ENCODE measurements at regions not wholly inside any gene's neighbourhood (a gene's known extent, or its start where the extent isn't known, plus 50 kb on each side); places are given as distances from the start of the nearest gene placed in this dataset.

- H3K36me3 ChIP-seq (ENCODE audit: control insufficient read depth, low read length): no peaks in the 10 kb centered on the region
- no peaks in the 10 kb centered on the region for H3K27me3 ChIP-seq (ENCODE audit: control insufficient read depth, low read length)
- no peaks in the 10 kb centered on the region for H4K20me1 ChIP-seq (ENCODE audit: control insufficient read depth, insufficient read depth, low read depth, low read length)
- no peaks in the 10 kb centered on the region for H3K79me2 ChIP-seq (ENCODE audit: control insufficient read depth, low read length)
- no peaks in the 10 kb centered on the region for H3K4me1 ChIP-seq (ENCODE audit: control insufficient read depth, low read length)
- H3K27ac ChIP-seq (ENCODE audit: low read depth, low read length): no peak overlapping the region
- no peaks in the 10 kb centered on the region for H3K9me3 ChIP-seq (ENCODE audit: control insufficient read depth, insufficient read depth, low read length)
- H3K4me3 ChIP-seq (ENCODE audit: low read length): no peak overlapping the region
- H3K9me2 ChIP-seq (replicated peaks; ENCODE audit: control insufficient read depth, low read length): no peaks in the 10 kb centered on the region
- H3K4me2 ChIP-seq (ENCODE audit: low read length): no peak overlapping the region
- no peaks in the 10 kb centered on the region for H3F3A ChIP-seq (ENCODE audit: control insufficient read depth, insufficient read depth)
- no peak for TF ChIP-seq EZH2phosphoT487 (IDR thresholded peaks at IDR 0.05; ENCODE audit: borderline replicate concordance, low read length)
- TF ChIP-seq CTCF (IDR thresholded peaks at IDR 0.05; ENCODE audit: low read depth, low read length, poor library complexity, severe bottlenecking): no peak
These were observed 138.8 kb downstream of the GABRG1 start for GRCh38 chr4:45985038-45985437.

GRCh38 chr4:45971108-45971507 is 152.7 kb downstream of the GABRG1 start:
- H3K27ac ChIP-seq (ENCODE audit: low read depth, low read length): no peak overlapping the region
- H3K27me3 ChIP-seq (ENCODE audit: control insufficient read depth, low read length): no peaks in the 10 kb centered on the region
- no peaks in the 10 kb centered on the region for H3F3A ChIP-seq (ENCODE audit: control insufficient read depth, insufficient read depth)
- no peaks in the 10 kb centered on the region for H3K4me1 ChIP-seq (ENCODE audit: control insufficient read depth, low read length)
- H3K4me2 ChIP-seq (ENCODE audit: low read length): no peak overlapping the region
- no peaks in the 10 kb centered on the region for H3K9me2 ChIP-seq (replicated peaks; ENCODE audit: control insufficient read depth, low read length)
- H4K20me1 ChIP-seq (ENCODE audit: control insufficient read depth, insufficient read depth, low read depth, low read length): no peaks in the 10 kb centered on the region
- H3K79me2 ChIP-seq (ENCODE audit: control insufficient read depth, low read length): no peaks in the 10 kb centered on the region
- H3K4me3 ChIP-seq (ENCODE audit: low read length): no peak overlapping the region
- no peaks in the 10 kb centered on the region for H3K36me3 ChIP-seq (ENCODE audit: control insufficient read depth, low read length)
- H3K9me3 ChIP-seq (ENCODE audit: control insufficient read depth, insufficient read depth, low read length): peaks cover 4% of the 10 kb centered on the region; the same call in 1 of the 2 replicates
- no peak for TF ChIP-seq EZH2phosphoT487 (IDR thresholded peaks at IDR 0.05; ENCODE audit: borderline replicate concordance, low read length)
- TF ChIP-seq CTCF (IDR thresholded peaks at IDR 0.05; ENCODE audit: low read depth, low read length, poor library complexity, severe bottlenecking): no peak

- H3K9me2 ChIP-seq (replicated peaks; ENCODE audit: control insufficient read depth, low read length): no peaks in the 10 kb centered on the region; the same call in 1 of the 2 replicates
- no peak for TF ChIP-seq CTCF (IDR thresholded peaks at IDR 0.05; ENCODE audit: low read depth, low read length, poor library complexity, severe bottlenecking)
- TF ChIP-seq EZH2phosphoT487 (IDR thresholded peaks at IDR 0.05; ENCODE audit: borderline replicate concordance, low read length): no peak
- no peak overlapping the region for H3K4me3 ChIP-seq (ENCODE audit: low read length)
- H3K9me3 ChIP-seq (ENCODE audit: control insufficient read depth, insufficient read depth, low read length): no peaks in the 10 kb centered on the region
- no peak overlapping the region for H3K27ac ChIP-seq (ENCODE audit: low read depth, low read length)
- H3F3A ChIP-seq (ENCODE audit: control insufficient read depth, insufficient read depth): no peaks in the 10 kb centered on the region
- H3K79me2 ChIP-seq (ENCODE audit: control insufficient read depth, low read length): no peaks in the 10 kb centered on the region
- no peaks in the 10 kb centered on the region for H3K36me3 ChIP-seq (ENCODE audit: control insufficient read depth, low read length)
- H3K27me3 ChIP-seq (ENCODE audit: control insufficient read depth, low read length): no peaks in the 10 kb centered on the region
- H4K20me1 ChIP-seq (ENCODE audit: control insufficient read depth, insufficient read depth, low read depth, low read length): no peaks in the 10 kb centered on the region
- no peaks in the 10 kb centered on the region for H3K4me1 ChIP-seq (ENCODE audit: control insufficient read depth, low read length)
- no peak overlapping the region for H3K4me2 ChIP-seq (ENCODE audit: low read length)
These were observed 166.5 kb downstream of the GABRG1 start for GRCh38 chr4:45957353-45957752.

All from DOHH2 (cell line).